ENCODE measurements at regions not wholly inside any gene's neighbourhood (a gene's known extent, or its start where the extent isn't known, plus 50 kb on each side); places are given as distances from the start of the nearest gene placed in this dataset.

DNA sequence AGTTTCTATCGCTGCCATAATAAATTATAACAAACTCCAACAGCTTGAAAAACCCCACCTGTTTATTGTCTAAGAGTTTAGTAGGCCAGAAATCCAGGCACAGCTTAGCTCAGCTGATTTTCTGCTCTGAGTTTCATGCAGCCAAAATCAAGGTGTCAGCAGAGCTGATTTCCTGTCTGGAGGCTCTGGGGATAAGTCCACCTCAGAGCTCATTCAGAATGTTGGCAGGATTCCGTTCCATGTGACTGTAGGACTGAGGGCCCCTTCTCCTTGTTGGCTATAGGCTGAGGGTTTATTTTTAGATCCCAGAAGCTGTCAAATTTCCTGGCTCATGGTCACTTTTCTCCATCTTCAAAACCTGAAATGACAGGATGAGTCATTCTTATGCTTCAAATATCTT is 91.6 kb upstream of the CHODL start:
- TF ChIP-seq TAF1 (IDR thresholded peaks at IDR 0.05; ENCODE audit: control insufficient read depth, extremely low read depth, insufficient read depth, low read length, severe bottlenecking) (no peak), ASH1L (IDR thresholded peaks at IDR 0.05; ENCODE audit: borderline replicate concordance, low read depth, partially characterized antibody) (no peak), POLR2AphosphoS5 (IDR thresholded peaks at IDR 0.05; ENCODE audit: control insufficient read depth, insufficient read depth, low read depth, low read length) (no peak), POLR2A (conservative IDR thresholded peaks at IDR 0.05) (no peak), RBM22 (IDR thresholded peaks at IDR 0.05; ENCODE audit: low read depth, low read length, poor library complexity, severe bottlenecking) (no peak), ETV5 (CRISPR knock-in tag; IDR thresholded peaks at IDR 0.05; ENCODE audit: low read depth) (no peak), NFIX (CRISPR knock-in tag; IDR thresholded peaks at IDR 0.05; ENCODE audit: low read depth) (no peak), KDM4B (IDR thresholded peaks at IDR 0.05; ENCODE audit: borderline replicate concordance in 2 of 2, low read depth in 1 of 2) (no peak)
- TF ChIP-seq, protein P1, sequence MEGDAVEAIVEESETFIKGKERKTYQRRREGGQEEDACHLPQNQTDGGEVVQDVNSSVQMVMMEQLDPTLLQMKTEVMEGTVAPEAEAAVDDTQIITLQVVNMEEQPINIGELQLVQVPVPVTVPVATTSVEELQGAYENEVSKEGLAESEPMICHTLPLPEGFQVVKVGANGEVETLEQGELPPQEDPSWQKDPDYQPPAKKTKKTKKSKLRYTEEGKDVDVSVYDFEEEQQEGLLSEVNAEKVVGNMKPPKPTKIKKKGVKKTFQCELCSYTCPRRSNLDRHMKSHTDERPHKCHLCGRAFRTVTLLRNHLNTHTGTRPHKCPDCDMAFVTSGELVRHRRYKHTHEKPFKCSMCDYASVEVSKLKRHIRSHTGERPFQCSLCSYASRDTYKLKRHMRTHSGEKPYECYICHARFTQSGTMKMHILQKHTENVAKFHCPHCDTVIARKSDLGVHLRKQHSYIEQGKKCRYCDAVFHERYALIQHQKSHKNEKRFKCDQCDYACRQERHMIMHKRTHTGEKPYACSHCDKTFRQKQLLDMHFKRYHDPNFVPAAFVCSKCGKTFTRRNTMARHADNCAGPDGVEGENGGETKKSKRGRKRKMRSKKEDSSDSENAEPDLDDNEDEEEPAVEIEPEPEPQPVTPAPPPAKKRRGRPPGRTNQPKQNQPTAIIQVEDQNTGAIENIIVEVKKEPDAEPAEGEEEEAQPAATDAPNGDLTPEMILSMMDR (IDR thresholded peaks at IDR 0.05 in 2 of 3, conservative IDR thresholded peaks at IDR 0.05 in 1 of 3; ENCODE audit: insufficient read depth in 2 of 3, low read depth in 1 of 3, low read length in 3 of 3), result no peak
- TF ChIP-seq, protein P2, sequence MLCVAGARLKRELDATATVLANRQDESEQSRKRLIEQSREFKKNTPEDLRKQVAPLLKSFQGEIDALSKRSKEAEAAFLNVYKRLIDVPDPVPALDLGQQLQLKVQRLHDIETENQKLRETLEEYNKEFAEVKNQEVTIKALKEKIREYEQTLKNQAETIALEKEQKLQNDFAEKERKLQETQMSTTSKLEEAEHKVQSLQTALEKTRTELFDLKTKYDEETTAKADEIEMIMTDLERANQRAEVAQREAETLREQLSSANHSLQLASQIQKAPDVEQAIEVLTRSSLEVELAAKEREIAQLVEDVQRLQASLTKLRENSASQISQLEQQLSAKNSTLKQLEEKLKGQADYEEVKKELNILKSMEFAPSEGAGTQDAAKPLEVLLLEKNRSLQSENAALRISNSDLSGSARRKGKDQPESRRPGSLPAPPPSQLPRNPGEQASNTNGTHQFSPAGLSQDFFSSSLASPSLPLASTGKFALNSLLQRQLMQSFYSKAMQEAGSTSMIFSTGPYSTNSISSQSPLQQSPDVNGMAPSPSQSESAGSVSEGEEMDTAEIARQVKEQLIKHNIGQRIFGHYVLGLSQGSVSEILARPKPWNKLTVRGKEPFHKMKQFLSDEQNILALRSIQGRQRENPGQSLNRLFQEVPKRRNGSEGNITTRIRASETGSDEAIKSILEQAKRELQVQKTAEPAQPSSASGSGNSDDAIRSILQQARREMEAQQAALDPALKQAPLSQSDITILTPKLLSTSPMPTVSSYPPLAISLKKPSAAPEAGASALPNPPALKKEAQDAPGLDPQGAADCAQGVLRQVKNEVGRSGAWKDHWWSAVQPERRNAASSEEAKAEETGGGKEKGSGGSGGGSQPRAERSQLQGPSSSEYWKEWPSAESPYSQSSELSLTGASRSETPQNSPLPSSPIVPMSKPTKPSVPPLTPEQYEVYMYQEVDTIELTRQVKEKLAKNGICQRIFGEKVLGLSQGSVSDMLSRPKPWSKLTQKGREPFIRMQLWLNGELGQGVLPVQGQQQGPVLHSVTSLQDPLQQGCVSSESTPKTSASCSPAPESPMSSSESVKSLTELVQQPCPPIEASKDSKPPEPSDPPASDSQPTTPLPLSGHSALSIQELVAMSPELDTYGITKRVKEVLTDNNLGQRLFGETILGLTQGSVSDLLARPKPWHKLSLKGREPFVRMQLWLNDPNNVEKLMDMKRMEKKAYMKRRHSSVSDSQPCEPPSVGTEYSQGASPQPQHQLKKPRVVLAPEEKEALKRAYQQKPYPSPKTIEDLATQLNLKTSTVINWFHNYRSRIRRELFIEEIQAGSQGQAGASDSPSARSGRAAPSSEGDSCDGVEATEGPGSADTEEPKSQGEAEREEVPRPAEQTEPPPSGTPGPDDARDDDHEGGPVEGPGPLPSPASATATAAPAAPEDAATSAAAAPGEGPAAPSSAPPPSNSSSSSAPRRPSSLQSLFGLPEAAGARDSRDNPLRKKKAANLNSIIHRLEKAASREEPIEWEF (CRISPR knock-in tag; IDR thresholded peaks at IDR 0.05), result no peak
